Skeletal muscle tissue (tissue), 3 donors: ENCODE measurements at regions not wholly inside any gene's neighbourhood (a gene's known extent, or its start where the extent isn't known, plus 50 kb on each side); places are given as distances from the start of the nearest gene placed in this dataset.
"Not testable (repeated sequence)": the region's sequence is repeated elsewhere in the genome, so short reads cannot be mapped to it uniquely, and the experiment has no call there.

Source experiments
- H3K27ac ChIP-seq: one replicate; pipeline ENCODE4 v1.7.0; 2013; ENCODE audit warnings: mild to moderate bottlenecking, low read depth, low read length, inconsistent platforms
- H3K27me3 ChIP-seq, 3 donors: one replicate each; pipeline ENCODE4 v1.7.0; 2013; ENCODE audit warnings: low read length in 3 of 3; ENCODE audit not compliant: control insufficient read depth in 3 of 3, insufficient read depth in 3 of 3
- H3K36me3 ChIP-seq, 3 donors: one replicate each; pipeline ENCODE4 v1.7.0; 2013; ENCODE audit warnings: low read length in 3 of 3; ENCODE audit not compliant: control insufficient read depth in 3 of 3, insufficient read depth in 3 of 3
- H3K4me1 ChIP-seq, 3 donors: one replicate each; pipeline ENCODE4 v1.7.0; 2013; ENCODE audit warnings: low read length in 3 of 3, mild to moderate bottlenecking in 3 of 3; ENCODE audit not compliant: control insufficient read depth in 3 of 3, insufficient read depth in 3 of 3
- H3K4me3 ChIP-seq, 3 donors: one replicate each; pipeline ENCODE4 v1.7.0; 2013; ENCODE audit warnings: low read length in 3 of 3
- H3K9ac ChIP-seq, 3 donors: one replicate each; pipeline ENCODE4 v1.7.0; 2013; ENCODE audit warnings: low read length in 3 of 3, mild to moderate bottlenecking in 3 of 3, moderate library complexity in 2 of 3, low read depth in 1 of 3
- H3K9me3 ChIP-seq, 3 donors: one replicate each; pipeline ENCODE4 v1.7.0; 2013; ENCODE audit warnings: low read length in 3 of 3; ENCODE audit not compliant: control insufficient read depth in 3 of 3
- donor health status: Osteomylitis.

DNA sequence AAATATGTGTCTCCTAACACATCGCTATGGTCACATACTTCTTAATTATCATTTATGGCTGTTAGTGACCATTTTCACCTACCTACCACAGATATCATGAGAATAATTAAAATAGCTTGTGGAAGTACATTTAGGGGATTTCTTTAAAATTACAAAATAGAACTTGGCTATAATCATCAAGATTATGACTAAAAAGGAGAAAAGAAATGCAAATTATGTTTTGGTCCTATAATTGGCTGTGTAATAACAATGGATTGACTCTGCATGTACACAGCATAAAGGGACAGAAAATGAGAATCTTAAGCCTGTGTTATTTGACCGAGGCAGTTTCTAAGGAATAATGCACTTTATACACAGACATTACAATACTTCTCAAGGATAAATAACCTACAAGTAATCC, 197.7 kb upstream of the ZNF322 start:
- H3K36me3 ChIP-seq, H3K27ac ChIP-seq, H3K9ac ChIP-seq, H3K4me3 ChIP-seq, H3K9me3 ChIP-seq, H3K27me3 ChIP-seq, H3K4me1 ChIP-seq: not testable (repeated sequence)

- not testable (repeated sequence) for H3K9ac ChIP-seq, H3K4me1 ChIP-seq, H3K27ac ChIP-seq, H3K36me3 ChIP-seq, H3K4me3 ChIP-seq, H3K9me3 ChIP-seq, H3K27me3 ChIP-seq
Measured at GRCh38 chr6:26859067-26859770, 199.7 kb upstream of the ZNF322 start.

GRCh38 chr6:26859771-26860163, 200.2 kb upstream of the ZNF322 start:
- H3K9me3 ChIP-seq, H3K9ac ChIP-seq, H3K4me1 ChIP-seq, H3K36me3 ChIP-seq, H3K27me3 ChIP-seq, H3K27ac ChIP-seq, H3K4me3 ChIP-seq: not testable (repeated sequence)

DNA sequence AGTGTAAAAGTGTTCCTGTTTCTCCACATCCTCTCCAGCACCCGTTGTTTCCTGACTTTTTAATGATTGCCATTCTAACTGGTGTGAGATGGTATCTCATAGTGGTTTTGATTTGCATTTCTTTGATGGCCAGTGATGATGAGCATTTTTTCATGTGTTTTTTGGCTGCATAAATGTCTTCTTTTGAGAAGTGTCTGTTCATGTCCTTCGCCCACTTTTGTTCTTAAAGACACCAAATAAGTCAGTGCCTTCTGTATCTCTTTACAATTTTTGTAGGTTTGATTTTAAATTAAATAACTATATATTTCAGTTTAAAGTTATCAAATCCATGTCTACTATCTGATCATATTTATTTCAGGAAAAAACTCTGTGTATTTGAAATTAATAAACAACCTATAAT, 202.4 kb upstream of the ZNF322 start:
- not testable (repeated sequence) for H3K9me3 ChIP-seq, H3K36me3 ChIP-seq, H3K4me3 ChIP-seq, H3K27me3 ChIP-seq, H3K9ac ChIP-seq, H3K4me1 ChIP-seq, H3K27ac ChIP-seq

GRCh38 chr6:26863641-26864040, 204.1 kb upstream of the ZNF322 start:
- H3K27me3 ChIP-seq, H3K4me3 ChIP-seq, H3K9me3 ChIP-seq, H3K4me1 ChIP-seq, H3K27ac ChIP-seq, H3K36me3 ChIP-seq, H3K9ac ChIP-seq: not testable (repeated sequence)

DNA sequence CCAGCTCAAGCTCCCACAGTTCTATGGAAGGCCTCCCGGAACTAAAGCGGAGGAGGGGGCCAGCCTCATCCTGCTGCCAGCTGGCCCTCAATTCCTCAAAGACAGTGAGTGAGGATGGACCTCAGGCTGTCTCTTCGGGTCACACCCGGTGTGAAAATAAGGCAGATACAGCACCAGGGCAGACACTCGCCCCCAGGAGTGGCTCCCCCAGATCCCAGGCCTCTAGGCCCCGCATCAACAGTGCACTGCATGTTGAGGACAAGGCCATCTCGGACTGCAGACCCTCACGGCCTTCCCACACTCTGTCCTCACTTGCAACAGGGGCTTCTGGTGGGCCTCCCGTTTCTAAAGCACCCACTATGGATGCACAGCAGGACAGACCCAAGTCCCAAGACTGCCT, 239.2 kb upstream of the ZNF322 start:
- H3K4me3 ChIP-seq, H3K27me3 ChIP-seq, H3K36me3 ChIP-seq, H3K9me3 ChIP-seq, H3K27ac ChIP-seq, H3K4me1 ChIP-seq, H3K9ac ChIP-seq: not testable (repeated sequence)

DNA sequence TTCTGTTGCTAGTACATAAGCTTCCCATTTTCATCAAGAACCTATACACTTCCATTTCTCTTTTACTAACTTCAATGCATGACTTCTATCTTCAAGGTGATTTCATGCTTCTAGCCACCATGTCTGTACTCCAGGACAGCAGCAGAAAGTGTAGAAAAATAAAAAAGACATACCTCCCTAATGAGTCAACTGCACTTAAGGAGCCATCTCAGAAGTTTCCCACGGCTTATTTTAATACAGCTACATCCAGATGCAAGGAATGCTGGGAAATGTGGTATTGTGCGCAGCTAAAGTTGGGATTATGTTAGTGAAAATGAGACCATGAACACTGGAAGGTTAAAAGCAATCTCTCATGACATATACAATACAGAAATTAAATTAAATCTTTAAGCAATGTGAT, 264.7 kb upstream of the ZNF322 start:
- not testable (repeated sequence) for H3K4me3 ChIP-seq, H3K9me3 ChIP-seq, H3K9ac ChIP-seq, H3K4me1 ChIP-seq, H3K27me3 ChIP-seq, H3K27ac ChIP-seq, H3K36me3 ChIP-seq

DNA sequence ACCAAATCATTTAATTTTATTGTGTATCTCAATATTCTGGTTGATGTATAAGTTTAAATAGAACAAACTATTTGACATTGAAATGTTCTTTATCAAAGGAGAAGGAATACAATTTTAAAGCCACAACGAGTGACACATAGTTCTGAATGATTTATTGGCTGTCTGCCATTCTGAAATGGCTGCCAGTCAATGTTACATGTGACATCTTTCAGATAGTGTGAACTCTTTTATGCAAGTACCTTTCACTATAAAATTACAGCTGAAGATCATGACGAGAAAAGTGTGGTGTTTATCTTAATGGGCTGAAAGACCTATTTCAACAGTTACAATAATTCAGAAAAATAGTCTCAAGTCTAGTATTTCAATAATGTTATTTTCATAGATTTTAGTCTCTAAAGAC, 268.6 kb upstream of the ZNF322 start:
- H3K4me3 ChIP-seq, H3K27me3 ChIP-seq, H3K27ac ChIP-seq, H3K9ac ChIP-seq, H3K36me3 ChIP-seq, H3K4me1 ChIP-seq, H3K9me3 ChIP-seq: not testable (repeated sequence)

DNA sequence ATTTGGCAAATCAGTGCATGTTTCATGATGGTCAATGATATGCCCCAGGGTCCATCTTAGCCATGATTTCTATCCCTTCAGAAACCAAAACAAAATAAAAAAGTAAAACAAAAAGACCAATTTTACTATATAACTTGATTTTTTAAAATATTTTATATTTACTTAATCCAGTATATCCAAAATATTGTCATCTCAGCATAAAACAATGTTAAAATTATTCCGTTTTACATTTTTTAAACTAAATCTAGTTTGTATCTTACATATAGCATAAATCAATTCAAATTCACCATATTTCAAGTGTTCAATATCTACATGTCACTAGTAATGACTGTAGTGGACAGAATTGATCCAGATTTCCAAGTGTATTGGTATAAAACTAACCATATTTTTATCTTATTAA, 277.7 kb upstream of the ZNF322 start:
- H3K9ac ChIP-seq, H3K4me3 ChIP-seq: not testable (repeated sequence)

GRCh38 chr6:26951211-26951610, 291.7 kb upstream of the ZNF322 start:
- H3K36me3 ChIP-seq, H3K27ac ChIP-seq, H3K4me1 ChIP-seq: not testable (repeated sequence)

More for the DNA sequence above, 277.7 kb upstream of the ZNF322 start:
- H3K27ac ChIP-seq, H3K9me3 ChIP-seq, H3K4me1 ChIP-seq, H3K36me3 ChIP-seq, H3K27me3 ChIP-seq: not testable (repeated sequence)

GRCh38 chr6:26956078-26956600, 291.4 kb upstream of the PRSS16 start:
- H3K4me3 ChIP-seq: peak overlapping the region; percentile 63 to 67 (median 65)
- not testable (repeated sequence) for H3K36me3 ChIP-seq, H3K27me3 ChIP-seq, H3K4me1 ChIP-seq, H3K9me3 ChIP-seq, H3K27ac ChIP-seq
- H3K9ac ChIP-seq: peak overlapping the region in 1 of 3 donors; percentile 8

More at GRCh38 chr6:26951211-26951610, 291.7 kb upstream of the ZNF322 start:
- H3K9ac ChIP-seq, H3K27me3 ChIP-seq, H3K4me3 ChIP-seq, H3K9me3 ChIP-seq: not testable (repeated sequence)
